ENCODE measurements at regions not wholly inside any gene's neighbourhood (a gene's known extent, or its start where the extent isn't known, plus 50 kb on each side); places are given as distances from the start of the nearest gene placed in this dataset.

GRCh38 chr4:81789741-81790399, 318.2 kb upstream of the RASGEF1B start:
- TF ChIP-seq POLR2A (IDR thresholded peaks at IDR 0.05) (no peak), CTCF (IDR thresholded peaks at IDR 0.05) (no peak), POLR2AphosphoS5 (IDR thresholded peaks at IDR 0.05) (no peak)
